Testis (tissue), 2 donors: ENCODE measurements at regions not wholly inside any gene's neighbourhood (a gene's known extent, or its start where the extent isn't known, plus 50 kb on each side); places are given as distances from the start of the nearest gene placed in this dataset.

Experiments used
- POLR2A ChIP-seq: fragments of 450-650 bp; IDR thresholded peaks from one replicate; pipeline ENCODE4 v1.6.1; 2017; ENCODE audit warnings: antibody characterized with exemption, mild to moderate bottlenecking, moderate library complexity
- TF ChIP-seq, protein P1 (sequence below), 3 experiments: fragments of 450-650 bp in 2 of 3; fragments of 200-600 bp in 1 of 3; sonication (generic) in 1 of 3; IDR thresholded peaks; one replicate each; pipeline ENCODE4 v1.5.1; 2016 to 2019; ENCODE audit warnings: antibody characterized with exemption in 3 of 3, mild to moderate bottlenecking in 2 of 3, moderate library complexity in 1 of 3

GRCh38 chrX:112571388-112571787 lies 108.3 kb downstream of the LHFPL1 start:
- TF ChIP-seq POLR2A = no peak
- TF ChIP-seq, protein P1, sequence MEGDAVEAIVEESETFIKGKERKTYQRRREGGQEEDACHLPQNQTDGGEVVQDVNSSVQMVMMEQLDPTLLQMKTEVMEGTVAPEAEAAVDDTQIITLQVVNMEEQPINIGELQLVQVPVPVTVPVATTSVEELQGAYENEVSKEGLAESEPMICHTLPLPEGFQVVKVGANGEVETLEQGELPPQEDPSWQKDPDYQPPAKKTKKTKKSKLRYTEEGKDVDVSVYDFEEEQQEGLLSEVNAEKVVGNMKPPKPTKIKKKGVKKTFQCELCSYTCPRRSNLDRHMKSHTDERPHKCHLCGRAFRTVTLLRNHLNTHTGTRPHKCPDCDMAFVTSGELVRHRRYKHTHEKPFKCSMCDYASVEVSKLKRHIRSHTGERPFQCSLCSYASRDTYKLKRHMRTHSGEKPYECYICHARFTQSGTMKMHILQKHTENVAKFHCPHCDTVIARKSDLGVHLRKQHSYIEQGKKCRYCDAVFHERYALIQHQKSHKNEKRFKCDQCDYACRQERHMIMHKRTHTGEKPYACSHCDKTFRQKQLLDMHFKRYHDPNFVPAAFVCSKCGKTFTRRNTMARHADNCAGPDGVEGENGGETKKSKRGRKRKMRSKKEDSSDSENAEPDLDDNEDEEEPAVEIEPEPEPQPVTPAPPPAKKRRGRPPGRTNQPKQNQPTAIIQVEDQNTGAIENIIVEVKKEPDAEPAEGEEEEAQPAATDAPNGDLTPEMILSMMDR (IDR thresholded peaks at IDR 0.05) = no peak
